Hematopoietic multipotent progenitor cell treated with erythropoietin and hydrocortisone succinate and interleukin-3 and kit ligand, for 6 days (in vitro differentiated cells): ENCODE measurements at regions not wholly inside any gene's neighbourhood (a gene's known extent, or its start where the extent isn't known, plus 50 kb on each side); places are given as distances from the start of the nearest gene placed in this dataset.
A peak's percentile ranks its signal among the peaks of the same experiment; 100 is the strongest.

ENCODE experiments used
- DNase-seq: peaks from one replicate; pipeline ENCODE4 v3.0.0-alpha.2; 2015

DNA sequence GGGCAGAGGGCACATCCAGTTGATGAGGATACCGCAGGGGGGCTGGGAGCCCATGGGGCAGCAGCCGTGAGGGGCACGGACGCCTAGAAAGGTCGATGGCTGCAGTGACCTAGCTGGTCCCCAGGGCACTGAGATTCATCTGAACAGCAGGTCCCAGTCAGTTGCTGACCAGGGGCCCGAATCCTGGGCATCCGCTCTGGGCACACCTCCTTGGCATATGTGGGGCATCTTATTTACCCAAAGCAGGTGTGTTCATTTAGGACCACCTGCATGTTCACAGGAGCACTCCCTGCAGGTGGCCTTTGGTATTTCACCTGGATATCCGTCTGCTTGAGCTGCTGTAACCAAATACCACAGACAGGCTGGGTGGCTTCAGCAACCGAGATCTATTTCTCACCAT is 72.0 kb upstream of the ODC1 start:
- peak; percentile 24 for DNase-seq

- no peak for DNase-seq
These were observed 71.2 kb upstream of the ODC1 start for GRCh38 chr2:10519394-10519740.

DNA sequence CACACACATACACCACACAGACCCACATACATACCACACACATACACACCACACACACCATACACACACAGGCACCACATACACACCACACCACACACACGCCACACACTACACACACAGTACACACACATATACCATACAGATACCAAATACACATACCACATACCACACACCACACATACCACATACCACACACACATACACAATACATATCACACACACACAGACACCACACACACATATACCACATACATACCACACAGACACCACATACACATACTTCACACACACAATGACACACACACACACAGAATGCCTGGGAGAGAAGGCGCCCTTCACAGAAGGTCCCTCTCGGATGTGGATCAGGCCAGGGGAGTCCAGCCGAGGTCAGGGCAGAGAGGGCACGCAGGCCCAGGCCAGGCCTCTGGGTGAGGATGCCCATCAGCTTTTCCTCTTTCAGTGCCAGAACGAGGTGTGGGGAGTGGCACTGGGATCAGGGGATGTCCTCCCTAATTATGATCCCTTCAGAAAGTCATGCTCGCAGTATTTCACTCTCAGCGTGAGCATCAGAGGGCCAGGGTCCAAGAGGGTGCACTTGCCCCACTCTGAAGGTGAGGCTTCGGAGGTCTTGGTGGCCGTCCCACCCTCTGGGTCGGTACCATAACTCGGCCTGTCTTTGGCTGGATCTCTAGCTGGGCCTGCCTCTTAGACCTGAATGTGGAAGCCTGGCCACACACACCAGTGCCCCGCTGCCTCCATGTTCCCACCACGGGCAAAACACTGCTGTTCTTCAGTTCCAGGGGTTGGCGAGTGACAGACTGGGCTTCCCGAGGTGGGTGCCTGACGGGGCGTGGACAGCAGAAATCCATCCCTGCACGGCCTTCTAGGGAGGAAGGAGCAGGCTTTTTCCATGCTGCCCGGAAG is 70.6 kb upstream of the ODC1 start:
- no peak for DNase-seq

GRCh38 chr2:10517351-10518043 is 69.4 kb upstream of the ODC1 start:
- DNase-seq: no peak

DNA sequence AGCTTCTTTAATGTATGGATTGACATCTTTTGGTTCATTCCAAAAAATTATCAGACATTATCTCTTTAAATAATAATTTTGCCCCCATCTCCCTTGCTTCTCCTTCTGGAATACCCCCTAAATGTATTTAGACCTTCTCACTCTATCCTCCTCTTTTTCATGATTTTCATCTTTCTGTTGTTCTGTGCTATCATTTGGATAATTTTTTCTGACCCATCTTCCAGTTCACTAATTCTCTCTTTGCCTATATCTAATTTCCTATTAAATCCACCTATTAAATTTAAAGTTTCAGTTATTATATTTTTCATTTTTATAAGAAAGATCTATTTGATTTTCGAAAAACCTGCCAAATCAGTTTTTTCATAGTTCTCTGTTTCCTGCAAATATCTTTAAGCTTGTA is 67.8 kb upstream of the ODC1 start:
- DNase-seq: no peak

- no peak for DNase-seq
These were observed 66.6 kb upstream of the ODC1 start for GRCh38 chr2:10514743-10515142.

DNA sequence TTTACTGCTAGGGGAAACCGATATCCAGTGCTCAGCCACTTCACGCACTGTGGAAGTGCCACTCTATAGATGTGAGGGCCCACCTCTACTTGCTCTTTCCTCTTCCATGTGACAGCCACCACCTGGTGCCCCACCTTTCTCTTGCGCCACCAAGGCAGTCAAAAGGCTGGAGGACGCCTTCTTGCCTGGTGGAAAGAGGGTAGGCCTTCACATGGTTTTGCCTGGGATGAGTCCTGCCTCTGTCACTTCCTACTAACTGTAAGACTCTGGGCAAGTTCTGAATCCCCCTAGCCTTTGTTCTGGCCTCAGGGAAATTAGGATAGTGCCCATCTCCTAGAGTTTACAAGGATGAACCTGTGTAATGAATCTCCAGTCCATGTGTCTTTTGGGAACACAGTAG is 66.1 kb upstream of the ODC1 start:
- no peak for DNase-seq

DNA sequence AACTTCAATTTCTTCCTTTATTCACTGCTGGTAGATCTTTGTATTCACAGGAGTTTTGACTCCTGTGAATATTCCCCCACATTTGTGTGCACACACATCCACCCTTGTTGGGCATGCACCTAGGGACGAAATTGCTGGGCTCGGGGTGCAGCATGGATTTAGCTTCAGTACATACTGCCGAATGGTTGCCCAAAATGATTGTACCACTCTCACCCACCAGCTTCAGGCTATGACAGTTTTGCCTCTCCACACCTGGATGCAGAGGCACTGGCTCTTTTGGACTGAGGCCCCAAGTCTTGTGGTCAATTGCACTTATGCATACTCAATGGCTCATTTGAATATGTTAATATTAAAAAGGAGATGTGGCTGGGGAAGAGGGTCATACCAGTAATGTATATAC is 65.1 kb upstream of the ODC1 start:
- DNase-seq: no peak

GRCh38 chr2:10508038-10508437 is 59.9 kb upstream of the ODC1 start:
- DNase-seq: no peak

DNA sequence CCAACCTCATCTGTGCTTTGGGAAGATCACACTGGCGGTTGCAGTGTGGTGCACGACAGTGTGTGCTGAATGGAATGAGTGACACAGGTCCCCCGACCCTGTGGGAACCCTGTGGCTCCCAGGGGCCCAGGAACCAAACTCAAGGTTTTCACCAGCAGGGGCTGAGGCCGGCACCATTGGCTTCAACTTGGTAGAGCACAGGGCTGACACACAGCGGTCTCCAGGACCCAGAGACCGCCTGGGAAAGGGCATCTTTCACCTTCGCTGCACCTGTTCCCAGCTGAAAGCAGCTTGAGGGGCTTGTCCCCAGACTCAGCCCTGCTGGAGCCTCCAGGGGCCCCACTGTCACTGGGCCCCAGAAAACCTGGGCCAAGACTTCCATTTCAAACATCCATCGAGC is 59.0 kb upstream of the ODC1 start:
- DNase-seq: no peak

DNA sequence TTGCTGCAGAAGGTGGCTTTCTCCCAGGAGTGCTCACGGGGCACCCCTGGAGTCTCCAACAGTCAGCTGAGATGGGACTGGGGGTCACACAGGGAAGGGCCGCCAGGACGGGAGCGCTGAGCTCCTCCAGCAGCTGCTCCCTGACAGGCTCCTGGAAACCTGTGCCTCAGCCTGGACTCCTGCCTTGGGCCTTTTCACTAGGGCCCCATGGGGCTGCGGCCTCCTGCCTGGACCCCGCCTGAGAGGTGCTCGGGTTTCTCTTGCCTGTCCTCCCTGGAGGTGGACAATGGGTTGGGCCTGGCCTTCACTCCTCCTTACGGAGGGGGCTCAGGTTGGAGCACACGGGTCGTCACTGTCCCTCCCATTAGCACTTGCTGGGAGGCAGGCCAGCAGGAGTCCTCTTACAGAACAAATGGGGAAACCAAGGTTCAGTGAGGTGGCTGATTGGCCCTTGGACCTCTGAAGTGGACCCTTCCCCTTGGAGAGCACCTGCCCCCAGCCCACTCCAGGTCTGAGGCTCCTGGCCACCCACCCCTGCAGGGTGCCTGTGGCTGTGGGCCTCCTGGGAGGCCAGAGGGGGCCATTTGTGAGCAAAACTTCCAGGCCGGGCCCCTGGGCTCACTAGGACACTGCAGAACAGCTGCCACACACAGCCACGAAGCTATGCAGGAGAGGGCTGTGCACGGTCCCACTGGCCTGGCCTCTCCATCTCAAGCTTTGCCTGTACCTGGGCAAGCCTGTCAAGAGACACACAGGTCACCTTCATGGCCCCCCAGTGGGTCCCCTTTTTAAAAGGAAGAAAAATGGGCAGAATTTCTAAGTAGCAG is 57.1 kb upstream of the ODC1 start:
- DNase-seq: no peak

DNA sequence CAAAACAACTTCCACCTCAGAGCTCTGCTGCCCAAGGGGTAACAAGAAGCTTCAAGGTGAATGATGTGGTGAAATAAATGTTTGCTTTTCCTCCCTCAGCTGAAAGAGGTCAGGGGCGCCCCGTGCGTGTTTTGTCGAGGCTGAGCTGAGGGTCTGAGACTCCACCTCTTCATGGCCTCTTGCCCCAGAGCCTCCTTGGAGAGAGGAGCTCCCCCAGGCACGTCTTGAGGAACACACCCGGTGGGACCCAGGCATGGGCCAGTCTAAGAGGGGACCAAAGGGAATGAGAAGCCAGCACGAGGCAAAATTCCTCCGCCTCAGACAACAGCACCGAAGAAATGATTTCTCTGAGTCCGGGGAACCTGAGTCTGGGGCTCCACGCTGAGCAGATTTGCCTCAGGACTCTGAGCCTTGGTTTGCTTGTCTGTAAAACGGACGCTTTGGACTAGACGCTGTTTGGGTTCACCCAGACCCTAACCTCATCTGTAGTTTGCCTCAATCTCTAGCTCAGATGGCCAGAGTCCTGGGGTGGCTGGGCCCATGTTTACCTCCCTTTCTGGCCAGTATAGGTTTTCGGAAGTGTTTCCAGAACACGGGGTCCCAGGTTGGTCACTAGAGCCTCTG is 56.4 kb upstream of the ODC1 start:
- DNase-seq: no peak

DNA sequence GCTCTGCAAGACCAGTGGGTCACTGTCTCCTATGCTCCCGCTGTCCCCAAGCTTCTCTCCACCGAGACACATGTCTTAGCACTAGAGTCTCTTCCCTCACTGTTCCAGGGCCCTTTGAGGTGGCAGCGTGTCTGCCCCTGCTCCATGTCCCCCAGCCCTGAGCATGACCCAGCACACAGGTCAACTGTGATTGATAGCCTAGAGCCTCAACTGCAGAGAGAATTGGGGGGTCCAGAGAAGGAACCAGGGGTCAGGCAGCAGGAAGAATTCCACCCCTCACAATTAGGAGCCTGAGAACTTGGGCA is 54.6 kb upstream of the ODC1 start:
- DNase-seq: no peak

- DNase-seq: no peak
These were observed 54.1 kb upstream of the ODC1 start for GRCh38 chr2:10501980-10502802.

- no peak for DNase-seq
These were observed 53.4 kb upstream of the ODC1 start for GRCh38 chr2:10501451-10501961.

- DNase-seq: no peak
These were observed 52.7 kb upstream of the ODC1 start for GRCh38 chr2:10500601-10501361.

DNA sequence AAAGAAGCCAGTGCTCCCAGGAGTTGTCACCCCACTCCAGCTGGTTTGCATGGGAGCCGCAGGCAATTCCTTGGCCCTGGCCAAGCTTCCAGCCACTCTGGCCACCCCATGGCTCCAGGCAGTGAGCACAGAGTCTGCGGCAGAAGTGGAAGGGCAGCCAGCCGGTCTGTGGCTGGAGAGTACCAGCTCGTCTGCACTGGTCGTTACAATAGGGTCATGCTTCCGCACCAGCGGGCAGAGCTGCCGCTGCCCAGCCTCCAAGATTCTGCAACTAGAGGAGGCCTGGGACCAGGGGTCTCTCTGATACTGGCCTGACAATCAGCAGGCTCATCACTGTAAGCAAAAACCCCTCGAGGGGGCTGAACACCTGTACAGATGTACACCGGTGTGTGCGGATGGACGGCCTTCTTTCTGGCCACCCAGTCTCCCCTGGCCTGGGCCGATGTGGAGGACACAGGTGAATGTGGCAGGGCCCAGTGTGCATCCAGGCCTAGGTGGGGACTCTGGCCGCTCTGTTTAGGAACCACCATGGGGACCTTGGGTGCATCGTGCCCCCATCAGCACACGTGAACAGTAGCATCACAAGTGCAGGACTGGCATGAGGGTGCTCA is 51.9 kb upstream of the ODC1 start:
- DNase-seq: no peak

- DNase-seq: no peak
These were observed 51.3 kb upstream of the ODC1 start for GRCh38 chr2:10499275-10499907.

DNA sequence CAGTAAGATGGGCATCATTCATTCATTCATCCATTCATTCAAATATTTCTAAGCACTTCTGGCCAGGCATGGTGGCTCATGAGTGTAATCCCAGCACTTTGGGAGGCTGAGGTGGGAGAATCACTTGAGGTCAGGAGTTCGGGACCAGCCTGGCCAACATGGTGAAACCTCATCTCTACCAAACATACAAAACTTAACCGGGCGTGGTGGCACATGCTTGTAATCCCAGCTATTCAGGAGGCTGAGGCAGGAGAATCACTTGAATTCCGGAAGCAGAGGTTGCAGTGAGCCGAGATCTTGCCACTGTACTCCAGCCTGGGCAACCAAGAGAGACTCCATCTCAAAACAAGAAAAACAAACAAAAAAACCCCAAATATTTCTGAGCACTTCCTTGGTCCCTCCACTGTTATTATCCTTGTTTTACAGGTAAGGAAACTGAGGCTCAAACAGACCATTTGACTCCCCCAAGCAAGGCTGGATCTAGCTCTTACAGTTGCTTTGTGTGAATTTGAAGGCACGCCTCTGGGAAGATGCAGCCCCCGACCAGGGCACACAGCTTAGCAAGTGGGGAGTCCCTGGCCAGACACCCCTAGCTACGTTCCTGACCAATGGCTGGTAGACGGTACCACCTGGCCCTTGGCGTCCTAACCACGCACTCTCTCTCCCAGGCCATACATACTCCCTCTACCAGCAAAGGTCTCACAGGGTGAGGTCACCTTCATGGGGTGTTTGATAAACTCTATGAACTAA is 50.6 kb upstream of the ODC1 start:
- no peak for DNase-seq
